ENCODE measurements at regions not wholly inside any gene's neighbourhood (a gene's known extent, or its start where the extent isn't known, plus 50 kb on each side); places are given as distances from the start of the nearest gene placed in this dataset.

DNA sequence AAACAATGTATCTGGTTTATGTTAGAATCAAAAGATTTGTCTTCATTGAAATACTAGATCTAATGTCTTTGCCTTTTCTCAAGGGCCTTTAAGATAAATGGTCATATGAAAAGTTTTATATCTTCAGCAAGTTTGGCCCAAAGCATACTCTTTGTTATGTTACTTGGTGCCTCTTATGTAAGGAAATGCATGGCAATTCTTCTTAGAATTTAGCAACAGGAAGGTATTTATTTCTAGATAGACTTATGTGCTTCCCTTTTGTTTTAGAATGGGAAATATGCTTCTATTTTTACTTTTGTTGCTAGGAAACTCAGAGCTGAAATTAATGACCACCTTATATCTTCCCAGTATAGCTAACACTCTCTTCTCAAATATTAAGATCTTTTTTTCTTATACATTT, 117.4 kb upstream of the DLX2 start:
- TF ChIP-seq, protein P1, sequence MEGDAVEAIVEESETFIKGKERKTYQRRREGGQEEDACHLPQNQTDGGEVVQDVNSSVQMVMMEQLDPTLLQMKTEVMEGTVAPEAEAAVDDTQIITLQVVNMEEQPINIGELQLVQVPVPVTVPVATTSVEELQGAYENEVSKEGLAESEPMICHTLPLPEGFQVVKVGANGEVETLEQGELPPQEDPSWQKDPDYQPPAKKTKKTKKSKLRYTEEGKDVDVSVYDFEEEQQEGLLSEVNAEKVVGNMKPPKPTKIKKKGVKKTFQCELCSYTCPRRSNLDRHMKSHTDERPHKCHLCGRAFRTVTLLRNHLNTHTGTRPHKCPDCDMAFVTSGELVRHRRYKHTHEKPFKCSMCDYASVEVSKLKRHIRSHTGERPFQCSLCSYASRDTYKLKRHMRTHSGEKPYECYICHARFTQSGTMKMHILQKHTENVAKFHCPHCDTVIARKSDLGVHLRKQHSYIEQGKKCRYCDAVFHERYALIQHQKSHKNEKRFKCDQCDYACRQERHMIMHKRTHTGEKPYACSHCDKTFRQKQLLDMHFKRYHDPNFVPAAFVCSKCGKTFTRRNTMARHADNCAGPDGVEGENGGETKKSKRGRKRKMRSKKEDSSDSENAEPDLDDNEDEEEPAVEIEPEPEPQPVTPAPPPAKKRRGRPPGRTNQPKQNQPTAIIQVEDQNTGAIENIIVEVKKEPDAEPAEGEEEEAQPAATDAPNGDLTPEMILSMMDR (conservative IDR thresholded peaks at IDR 0.05 in 1 of 2, IDR thresholded peaks at IDR 0.05 in 1 of 2; ENCODE audit: extremely low read depth in 1 of 2, insufficient read depth in 1 of 2, low read depth in 1 of 2, low read length in 2 of 2): no peak
- TF ChIP-seq EZH2 (IDR thresholded peaks at IDR 0.05; ENCODE audit: borderline replicate concordance, low read length): no peak
